ENCODE measurements at regions not wholly inside any gene's neighbourhood (a gene's known extent, or its start where the extent isn't known, plus 50 kb on each side); places are given as distances from the start of the nearest gene placed in this dataset.
"Not testable (repeated sequence)": the region's sequence is repeated elsewhere in the genome, so short reads cannot be mapped to it uniquely, and the experiment has no call there.

GRCh38 chrX:142898164-142898563, 127.6 kb upstream of the SPANXN4 start:
- no peaks in the 10 kb centered on the region for H3K9me3 Mint-ChIP-seq (ENCODE audit: unreplicated experiment)
- no peak overlapping the region for H3K27ac Mint-ChIP-seq (ENCODE audit: unreplicated experiment)
- H3K36me3 Mint-ChIP-seq (ENCODE audit: low read depth, unreplicated experiment) = no peaks in the 10 kb centered on the region
- TF ChIP-seq CTCF (IDR thresholded peaks at IDR 0.05; ENCODE audit: unreplicated experiment) = no peak
- H3K4me3 Mint-ChIP-seq (ENCODE audit: unreplicated experiment) = no peak overlapping the region
- no peak for DNase-seq (ENCODE audit: low spot score)
- H3K27me3 Mint-ChIP-seq (ENCODE audit: unreplicated experiment) = no peaks in the 10 kb centered on the region
- H3K4me1 Mint-ChIP-seq (ENCODE audit: unreplicated experiment) = no peaks in the 10 kb centered on the region

DNA sequence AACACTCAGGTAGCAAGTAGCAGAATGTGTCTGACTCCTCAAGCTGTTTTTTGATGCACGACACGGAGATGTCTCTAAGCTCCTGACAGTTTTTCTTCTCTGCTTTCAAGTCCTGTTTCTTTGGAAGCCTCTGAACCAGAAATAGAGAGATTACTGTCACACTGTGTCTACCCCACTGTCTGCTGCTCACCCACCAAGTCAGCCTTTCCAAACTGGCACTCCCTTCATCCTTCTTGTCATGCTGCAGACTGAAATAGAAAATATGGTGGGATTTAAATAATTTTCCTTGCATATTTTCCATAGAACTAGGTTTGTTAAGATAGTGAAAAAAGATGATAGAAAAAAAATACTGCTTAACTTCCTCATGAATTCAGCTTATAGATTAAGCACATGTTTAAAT, 102.5 kb upstream of the SPANXN4 start:
- Mint-ChIP-seq H3K36me3 (ENCODE audit: low read depth, unreplicated experiment) (no peaks in the 10 kb centered on the region), H3K4me1 (ENCODE audit: unreplicated experiment) (no peaks in the 10 kb centered on the region), H3K27me3 (ENCODE audit: unreplicated experiment) (no peaks in the 10 kb centered on the region), H3K4me3 (ENCODE audit: unreplicated experiment) (no peak overlapping the region), H3K27ac (ENCODE audit: unreplicated experiment) (no peak overlapping the region), H3K9me3 (ENCODE audit: unreplicated experiment) (no peaks in the 10 kb centered on the region)
- no peak for TF ChIP-seq CTCF (IDR thresholded peaks at IDR 0.05; ENCODE audit: unreplicated experiment)
- DNase-seq (ENCODE audit: low spot score) = no peak

- no peaks in the 10 kb centered on the region for H3K36me3 Mint-ChIP-seq (ENCODE audit: low read depth, unreplicated experiment)
- no peak overlapping the region for H3K4me3 Mint-ChIP-seq (ENCODE audit: unreplicated experiment)
- H3K4me1 Mint-ChIP-seq (ENCODE audit: unreplicated experiment) = no peaks in the 10 kb centered on the region
- no peak overlapping the region for H3K27ac Mint-ChIP-seq (ENCODE audit: unreplicated experiment)
- DNase-seq (ENCODE audit: low spot score) = no peak
- TF ChIP-seq CTCF (IDR thresholded peaks at IDR 0.05; ENCODE audit: unreplicated experiment) = no peak
- no peaks in the 10 kb centered on the region for H3K27me3 Mint-ChIP-seq (ENCODE audit: unreplicated experiment)
- no peaks in the 10 kb centered on the region for H3K9me3 Mint-ChIP-seq (ENCODE audit: unreplicated experiment)
These were observed 86.9 kb upstream of the SPANXN4 start for GRCh38 chrX:142938793-142939192.

- H3K4me3 Mint-ChIP-seq (ENCODE audit: unreplicated experiment); DNase-seq (ENCODE audit: low spot score); H3K9me3 Mint-ChIP-seq (ENCODE audit: unreplicated experiment); H3K27me3 Mint-ChIP-seq (ENCODE audit: unreplicated experiment); H3K27ac Mint-ChIP-seq (ENCODE audit: unreplicated experiment); H3K4me1 Mint-ChIP-seq (ENCODE audit: unreplicated experiment); H3K36me3 Mint-ChIP-seq (ENCODE audit: low read depth, unreplicated experiment): not testable (repeated sequence)
These were observed 53.5 kb upstream of the SPANXN4 start for GRCh38 chrX:142972147-142972809.

Measured in endothelial cell (in vitro differentiated cells).